ENCODE measurements at regions not wholly inside any gene's neighbourhood (a gene's known extent, or its start where the extent isn't known, plus 50 kb on each side); places are given as distances from the start of the nearest gene placed in this dataset.
"Not testable (repeated sequence)": the region's sequence is repeated elsewhere in the genome, so short reads cannot be mapped to it uniquely, and the experiment has no call there.

- no peak for DNase-seq
Observed at GRCh38 chr2:210730672-210731071, 174.3 kb downstream of the CPS1 start.

GRCh38 chr2:210746826-210747225, 190.4 kb downstream of the CPS1 start:
- DNase-seq = not testable (repeated sequence)

- DNase-seq = no peak
Observed at GRCh38 chr2:210752532-210752931, 196.1 kb downstream of the CPS1 start.

- no peak for DNase-seq
Observed at GRCh38 chr2:210753386-210753785, 197.0 kb downstream of the CPS1 start.

GRCh38 chr2:210756855-210757254, 200.5 kb downstream of the CPS1 start:
- no peak for DNase-seq

GRCh38 chr2:210762604-210763588, 206.5 kb downstream of the CPS1 start:
- DNase-seq = no peak

GRCh38 chr2:210768329-210768910, 212.0 kb downstream of the CPS1 start:
- DNase-seq = no peak

GRCh38 chr2:210776756-210777155, 220.4 kb downstream of the CPS1 start:
- DNase-seq = no peak

GRCh38 chr2:210782222-210782621, 225.8 kb downstream of the CPS1 start:
- DNase-seq = no peak

- not testable (repeated sequence) for DNase-seq
Observed at GRCh38 chr2:210787831-210788230, 231.4 kb downstream of the CPS1 start.

GRCh38 chr2:210792000-210792399, 235.6 kb downstream of the CPS1 start:
- DNase-seq = no peak

- DNase-seq = no peak
Observed at GRCh38 chr2:210795506-210795905, 239.1 kb downstream of the CPS1 start.

GRCh38 chr2:210798180-210798579, 241.8 kb downstream of the CPS1 start:
- DNase-seq = no peak

- DNase-seq = no peak
Observed at GRCh38 chr2:210814251-210815025, 258.0 kb downstream of the CPS1 start.

GRCh38 chr2:210816769-210817168, 260.4 kb downstream of the CPS1 start:
- no peak for DNase-seq

GRCh38 chr2:210818473-210818872, 262.1 kb downstream of the CPS1 start:
- no peak for DNase-seq

GRCh38 chr2:210833403-210833802, 277.0 kb downstream of the CPS1 start:
- DNase-seq = no peak

GRCh38 chr2:210839034-210839433, 282.6 kb downstream of the CPS1 start:
- no peak for DNase-seq

GRCh38 chr2:210839450-210839849, 283.1 kb downstream of the CPS1 start:
- no peak for DNase-seq

- DNase-seq = no peak
Observed at GRCh38 chr2:210842896-210843295, 286.5 kb downstream of the CPS1 start.

- DNase-seq = no peak
Observed at GRCh38 chr2:210844016-210844415, 287.6 kb downstream of the CPS1 start.

- no peak for DNase-seq
Observed at GRCh38 chr2:210859314-210859713, 302.9 kb downstream of the CPS1 start.

GRCh38 chr2:210860276-210860675, 303.9 kb downstream of the CPS1 start:
- no peak for DNase-seq

Measured in NK-92 treated with Interleukin-12 subunit alpha and Interleukin-12 subunit beta, amount 100 ng/mL, for 24 hours (cell line).